LNCAP (cell line): ENCODE measurements at regions not wholly inside any gene's neighbourhood (a gene's known extent, or its start where the extent isn't known, plus 50 kb on each side); places are given as distances from the start of the nearest gene placed in this dataset.

Source experiments
- TF ChIP-seq, protein P1 (sequence below): fragments of 450-650 bp; IDR thresholded peaks from 2 replicates; pipeline ENCODE4 v1.5.1; 2017; ENCODE audit warnings: mild to moderate bottlenecking

DNA sequence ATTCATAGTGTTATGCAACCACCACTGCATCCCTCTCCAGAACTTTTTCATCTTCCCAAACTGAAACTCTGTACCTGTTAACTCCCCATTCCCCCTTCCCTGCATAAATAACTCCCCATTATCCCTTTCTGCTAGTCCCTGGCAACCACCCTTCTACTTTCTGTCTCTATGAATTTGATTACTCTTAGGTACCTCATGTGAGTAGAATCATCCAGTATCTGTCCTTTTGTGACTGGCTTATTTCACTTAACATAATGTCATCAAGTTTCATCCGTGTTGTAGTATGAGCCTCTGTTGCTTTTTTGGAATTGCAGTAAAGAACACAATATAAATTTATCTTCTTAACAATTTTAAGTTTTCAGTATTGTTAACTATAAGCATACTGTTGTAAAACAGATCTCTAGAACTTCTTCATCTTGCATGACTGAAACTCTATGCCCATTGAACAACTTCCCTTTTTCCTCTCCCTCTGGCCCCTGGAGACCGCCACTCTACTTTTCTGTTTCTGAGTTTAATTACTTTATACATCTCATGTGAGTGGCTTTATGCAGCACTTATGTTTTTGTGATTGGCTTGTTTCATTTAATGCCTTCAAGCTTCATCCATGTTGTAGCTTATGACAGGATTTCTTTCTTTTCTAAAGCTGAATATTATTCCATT lies 87.3 kb upstream of the ABCC4 start:
- TF ChIP-seq, protein P1, sequence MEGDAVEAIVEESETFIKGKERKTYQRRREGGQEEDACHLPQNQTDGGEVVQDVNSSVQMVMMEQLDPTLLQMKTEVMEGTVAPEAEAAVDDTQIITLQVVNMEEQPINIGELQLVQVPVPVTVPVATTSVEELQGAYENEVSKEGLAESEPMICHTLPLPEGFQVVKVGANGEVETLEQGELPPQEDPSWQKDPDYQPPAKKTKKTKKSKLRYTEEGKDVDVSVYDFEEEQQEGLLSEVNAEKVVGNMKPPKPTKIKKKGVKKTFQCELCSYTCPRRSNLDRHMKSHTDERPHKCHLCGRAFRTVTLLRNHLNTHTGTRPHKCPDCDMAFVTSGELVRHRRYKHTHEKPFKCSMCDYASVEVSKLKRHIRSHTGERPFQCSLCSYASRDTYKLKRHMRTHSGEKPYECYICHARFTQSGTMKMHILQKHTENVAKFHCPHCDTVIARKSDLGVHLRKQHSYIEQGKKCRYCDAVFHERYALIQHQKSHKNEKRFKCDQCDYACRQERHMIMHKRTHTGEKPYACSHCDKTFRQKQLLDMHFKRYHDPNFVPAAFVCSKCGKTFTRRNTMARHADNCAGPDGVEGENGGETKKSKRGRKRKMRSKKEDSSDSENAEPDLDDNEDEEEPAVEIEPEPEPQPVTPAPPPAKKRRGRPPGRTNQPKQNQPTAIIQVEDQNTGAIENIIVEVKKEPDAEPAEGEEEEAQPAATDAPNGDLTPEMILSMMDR, result no peak

GRCh38 chr13:95391362-95391761 lies 90.1 kb upstream of the ABCC4 start:
- TF ChIP-seq, protein P1, result no peak

DNA sequence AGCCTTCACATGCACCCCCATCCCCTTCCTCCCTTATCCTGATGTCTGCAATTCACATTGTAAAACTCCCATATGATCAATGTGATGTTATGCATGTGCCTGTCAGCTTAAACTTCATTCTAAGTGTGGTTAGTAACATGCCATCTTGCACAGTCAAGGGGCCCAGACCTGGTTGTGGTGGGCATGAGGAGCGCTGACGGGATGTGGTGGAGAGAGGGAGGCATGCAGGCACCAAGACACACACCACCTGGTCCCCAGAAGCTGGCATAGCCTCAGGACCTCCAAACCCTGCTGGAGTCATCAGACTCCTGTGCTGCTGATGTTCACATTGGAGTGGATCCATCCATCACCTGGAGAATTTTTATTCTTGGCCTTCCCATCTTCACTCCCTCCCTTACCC lies 90.5 kb upstream of the ABCC4 start:
- TF ChIP-seq, protein P1, result no peak

DNA sequence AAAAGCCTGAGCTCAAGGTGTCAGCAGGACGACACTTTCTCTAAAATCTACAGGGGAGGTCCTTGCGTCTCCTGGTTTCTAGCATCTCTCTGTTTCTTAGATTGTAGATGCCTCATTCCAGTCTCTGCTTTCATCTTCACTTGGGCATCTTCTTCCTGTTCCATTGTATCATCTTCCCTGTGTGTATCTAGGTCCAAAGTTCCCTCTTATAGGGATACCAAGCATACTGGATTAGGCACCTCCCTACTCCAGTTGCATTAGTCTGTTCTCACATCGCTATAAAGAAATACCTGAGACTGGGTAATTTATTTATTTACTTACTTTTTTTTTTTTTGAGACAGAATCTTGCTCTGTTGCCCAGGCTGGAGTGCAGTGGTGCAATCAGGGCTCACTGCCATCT lies 91.3 kb upstream of the ABCC4 start:
- TF ChIP-seq, protein P1, result no peak

GRCh38 chr13:95403349-95404140 lies 102.3 kb upstream of the ABCC4 start:
- TF ChIP-seq, protein P1, result no peak

- TF ChIP-seq, protein P1, result peak; percentile 77
Observed at GRCh38 chr13:95404141-95404882, 103.1 kb upstream of the ABCC4 start.

GRCh38 chr13:95406176-95406575 lies 104.9 kb upstream of the ABCC4 start:
- TF ChIP-seq, protein P1, result no peak
